ENCODE measurements at regions not wholly inside any gene's neighbourhood (a gene's known extent, or its start where the extent isn't known, plus 50 kb on each side); places are given as distances from the start of the nearest gene placed in this dataset.

- intact Hi-C loops (cut with micrococcal nuclease), result no loop called here
- Mint-ChIP-seq H3K27me3 (ENCODE audit: low read depth in 3 of 3) (peaks cover 6 to 14% (median 12%) of the 10 kb centered on the region in 3 donors), H3K9me3 (peaks cover 0 to 2% (median 0%) of the 10 kb centered on the region in 7 donors), H3K4me1 (peaks cover 2% of the 10 kb centered on the region), H3K36me3 (no peaks in the 10 kb centered on the region), H3K4me3 (no peak overlapping the region), H3K27ac (peak overlapping the region in 1 of 7 donors; percentile 16)
- Histone ChIP-seq H3K4me3 (replicated peaks in 1 of 3; ENCODE audit: low read depth in 2 of 3, low read length in 3 of 3) (no peak overlapping the region), H3K27ac (ENCODE audit: low read depth in 1 of 2, low read length in 2 of 2) (no peak overlapping the region), H3K4me1 (ENCODE audit: control insufficient read depth in 1 of 2, insufficient read depth in 2 of 2, low read length in 2 of 2) (no peaks in the 10 kb centered on the region), H3K4me2 (replicated peaks; ENCODE audit: extremely low read depth, low read length, poor library complexity, severe bottlenecking) (no peak overlapping the region), H3K36me3 (replicated peaks in 1 of 2; ENCODE audit: control insufficient read depth in 1 of 2, insufficient read depth in 2 of 2, low read length in 2 of 2) (no peaks in the 10 kb centered on the region), H3K79me2 (ENCODE audit: insufficient read depth, low read length) (no peaks in the 10 kb centered on the region), H3K9me3 (replicated peaks in 1 of 2; ENCODE audit: control insufficient read depth in 1 of 2, insufficient read depth in 1 of 2, low read length in 2 of 2) (no peaks in the 10 kb centered on the region), H3K27me3 (ENCODE audit: control insufficient read depth in 2 of 2, insufficient read depth in 2 of 2, low read length in 2 of 2) (no peaks in the 10 kb centered on the region), H4K20me1 (ENCODE audit: insufficient read depth, low read length) (no peaks in the 10 kb centered on the region), H2AFZ (ENCODE audit: insufficient read depth, low read depth, low read length, poor library complexity, severe bottlenecking) (no peak overlapping the region), H3K9ac (ENCODE audit: insufficient read depth, low read length, poor library complexity, severe bottlenecking) (no peak overlapping the region)
- WGBS (ENCODE audit: insufficient coverage), result 99% methylated on average over 9 of the region's 10 CpGs
- no peak for DNase-seq
- TF ChIP-seq CTCF (IDR thresholded peaks at IDR 0.05), result no peak
These were observed 340.3 kb downstream of the CXCL12 start for GRCh38 chr10:44044549-44044948.

- Histone ChIP-seq H3K27ac (ENCODE audit: low read depth in 1 of 2, low read length in 2 of 2) (no peak overlapping the region), H3K4me2 (replicated peaks; ENCODE audit: extremely low read depth, low read length, poor library complexity, severe bottlenecking) (no peak overlapping the region), H2AFZ (ENCODE audit: insufficient read depth, low read depth, low read length, poor library complexity, severe bottlenecking) (no peak overlapping the region), H3K4me3 (replicated peaks in 1 of 3; ENCODE audit: low read depth in 2 of 3, low read length in 3 of 3) (no peak overlapping the region), H3K27me3 (ENCODE audit: control insufficient read depth in 2 of 2, insufficient read depth in 2 of 2, low read length in 2 of 2) (no peaks in the 10 kb centered on the region), H3K36me3 (replicated peaks in 1 of 2; ENCODE audit: control insufficient read depth in 1 of 2, insufficient read depth in 2 of 2, low read length in 2 of 2) (no peaks in the 10 kb centered on the region), H3K79me2 (ENCODE audit: insufficient read depth, low read length) (no peaks in the 10 kb centered on the region), H3K9ac (ENCODE audit: insufficient read depth, low read length, poor library complexity, severe bottlenecking) (no peak overlapping the region), H3K9me3 (replicated peaks in 1 of 2; ENCODE audit: control insufficient read depth in 1 of 2, insufficient read depth in 1 of 2, low read length in 2 of 2) (no peaks in the 10 kb centered on the region), H4K20me1 (ENCODE audit: insufficient read depth, low read length) (no peaks in the 10 kb centered on the region), H3K4me1 (ENCODE audit: control insufficient read depth in 1 of 2, insufficient read depth in 2 of 2, low read length in 2 of 2) (no peaks in the 10 kb centered on the region)
- Mint-ChIP-seq H3K9me3 (peaks cover 0 to 2% (median 0%) of the 10 kb centered on the region in 7 donors), H3K27me3 (ENCODE audit: low read depth in 3 of 3) (peaks cover 6 to 14% (median 12%) of the 10 kb centered on the region in 3 donors), H3K36me3 (no peaks in the 10 kb centered on the region), H3K4me3 (no peak overlapping the region), H3K27ac (no peak overlapping the region), H3K4me1 (peaks cover 2% of the 10 kb centered on the region)
- no peak for TF ChIP-seq CTCF (IDR thresholded peaks at IDR 0.05)
- DNase-seq, result no peak
- 97% methylated on average over 9 of the region's 14 CpGs for WGBS (ENCODE audit: insufficient coverage)
- intact Hi-C loops (cut with micrococcal nuclease), result no loop called here
These were observed 341.1 kb downstream of the CXCL12 start for GRCh38 chr10:44043646-44044375.
